ENCODE measurements at regions not wholly inside any gene's neighbourhood (a gene's known extent, or its start where the extent isn't known, plus 50 kb on each side); places are given as distances from the start of the nearest gene placed in this dataset.

DNA sequence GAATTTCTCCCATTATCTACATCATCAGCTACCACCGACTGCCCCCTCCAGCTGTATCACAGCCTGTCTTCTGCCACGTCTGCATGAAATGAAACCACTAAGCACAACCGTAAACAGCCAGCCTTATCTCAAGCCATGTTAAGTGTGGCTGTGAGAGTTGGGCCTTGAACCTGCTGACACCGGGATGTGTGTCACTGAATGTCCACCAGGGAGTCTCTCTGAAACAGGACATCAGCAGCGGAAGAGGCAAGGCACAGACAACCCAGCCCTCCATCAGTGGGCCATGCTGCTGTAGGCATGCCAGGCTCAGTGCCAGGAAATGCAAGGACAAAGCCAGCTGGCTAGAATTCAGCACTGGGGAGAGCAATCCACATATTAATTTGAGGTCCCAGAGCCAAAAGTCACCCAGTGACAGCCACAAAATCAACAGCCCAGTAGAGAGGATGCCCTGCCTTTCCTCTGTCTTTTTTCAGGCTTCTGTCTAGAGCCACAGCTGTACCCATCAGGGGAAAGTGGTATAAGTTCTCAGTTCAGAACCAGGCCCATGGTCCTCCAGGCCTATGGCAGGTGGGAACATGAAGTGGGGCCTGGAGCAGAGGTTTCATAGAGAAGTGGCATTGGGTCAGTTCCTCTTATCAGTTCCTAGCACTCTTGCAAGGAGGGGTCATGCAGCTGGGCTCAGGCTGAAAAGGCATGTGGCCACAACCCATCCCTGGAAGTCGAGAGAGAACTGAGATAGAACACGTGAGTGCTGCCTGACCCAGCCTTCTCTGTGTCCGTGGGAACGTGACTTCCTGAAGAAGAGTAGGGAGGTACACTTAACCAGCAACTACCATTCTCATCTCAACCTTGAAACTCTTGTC is 199.4 kb downstream of the ESM1 start:
- TF ChIP-seq POLR2AphosphoS5 (IDR thresholded peaks at IDR 0.05; ENCODE audit: low read depth, low read length) (no peak), TAF1 (IDR thresholded peaks at IDR 0.05; ENCODE audit: borderline replicate concordance, insufficient read depth, low read length) (no peak), FOXP2 (optimal IDR thresholded peaks at IDR 0.05; ENCODE audit: borderline replicate concordance, extremely low read depth, extremely low read length, insufficient read depth) (no peak), SIN3A (IDR thresholded peaks at IDR 0.05; ENCODE audit: borderline replicate concordance, insufficient read depth, low read length) (no peak)
- TF ChIP-seq, protein P1, sequence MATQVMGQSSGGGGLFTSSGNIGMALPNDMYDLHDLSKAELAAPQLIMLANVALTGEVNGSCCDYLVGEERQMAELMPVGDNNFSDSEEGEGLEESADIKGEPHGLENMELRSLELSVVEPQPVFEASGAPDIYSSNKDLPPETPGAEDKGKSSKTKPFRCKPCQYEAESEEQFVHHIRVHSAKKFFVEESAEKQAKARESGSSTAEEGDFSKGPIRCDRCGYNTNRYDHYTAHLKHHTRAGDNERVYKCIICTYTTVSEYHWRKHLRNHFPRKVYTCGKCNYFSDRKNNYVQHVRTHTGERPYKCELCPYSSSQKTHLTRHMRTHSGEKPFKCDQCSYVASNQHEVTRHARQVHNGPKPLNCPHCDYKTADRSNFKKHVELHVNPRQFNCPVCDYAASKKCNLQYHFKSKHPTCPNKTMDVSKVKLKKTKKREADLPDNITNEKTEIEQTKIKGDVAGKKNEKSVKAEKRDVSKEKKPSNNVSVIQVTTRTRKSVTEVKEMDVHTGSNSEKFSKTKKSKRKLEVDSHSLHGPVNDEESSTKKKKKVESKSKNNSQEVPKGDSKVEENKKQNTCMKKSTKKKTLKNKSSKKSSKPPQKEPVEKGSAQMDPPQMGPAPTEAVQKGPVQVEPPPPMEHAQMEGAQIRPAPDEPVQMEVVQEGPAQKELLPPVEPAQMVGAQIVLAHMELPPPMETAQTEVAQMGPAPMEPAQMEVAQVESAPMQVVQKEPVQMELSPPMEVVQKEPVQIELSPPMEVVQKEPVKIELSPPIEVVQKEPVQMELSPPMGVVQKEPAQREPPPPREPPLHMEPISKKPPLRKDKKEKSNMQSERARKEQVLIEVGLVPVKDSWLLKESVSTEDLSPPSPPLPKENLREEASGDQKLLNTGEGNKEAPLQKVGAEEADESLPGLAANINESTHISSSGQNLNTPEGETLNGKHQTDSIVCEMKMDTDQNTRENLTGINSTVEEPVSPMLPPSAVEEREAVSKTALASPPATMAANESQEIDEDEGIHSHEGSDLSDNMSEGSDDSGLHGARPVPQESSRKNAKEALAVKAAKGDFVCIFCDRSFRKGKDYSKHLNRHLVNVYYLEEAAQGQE (IDR thresholded peaks at IDR 0.05; ENCODE audit: insufficient read depth in 1 of 2, low read depth in 2 of 2, low read length in 2 of 2): peak; percentile 39 to 70; a peak in 1 of 4 replicates

Data from PFSK-1 (cell line).